ENCODE measurements at regions not wholly inside any gene's neighbourhood (a gene's known extent, or its start where the extent isn't known, plus 50 kb on each side); places are given as distances from the start of the nearest gene placed in this dataset.

GRCh38 chr1:235917267-235917811, 50.6 kb upstream of the LYST start (continued):
- TF ChIP-seq ZNF280C (tag by site-specific recombination; IDR thresholded peaks at IDR 0.05) (no peak), ZNF416 (tag by site-specific recombination; IDR thresholded peaks at IDR 0.05) (no peak), ZNF549 (tag by site-specific recombination; IDR thresholded peaks at IDR 0.05) (no peak), ZNF341 (tag by site-specific recombination; IDR thresholded peaks at IDR 0.05; ENCODE audit: low read depth) (no peak), ZNF660 (tag by site-specific recombination; IDR thresholded peaks at IDR 0.05) (peak; percentile 99), ZNF214 (tag by site-specific recombination; IDR thresholded peaks at IDR 0.05; ENCODE audit: borderline replicate concordance) (no peak), ZNF391 (tag by site-specific recombination; IDR thresholded peaks at IDR 0.05; ENCODE audit: borderline replicate concordance, low read depth) (no peak), ZFHX2 (tag by site-specific recombination; conservative IDR thresholded peaks at IDR 0.05) (no peak), ZNF146 (tag by site-specific recombination; IDR thresholded peaks at IDR 0.05) (no peak), BCL6B (tag by site-specific recombination; IDR thresholded peaks at IDR 0.05) (no peak), ZNF580 (tag by site-specific recombination; IDR thresholded peaks at IDR 0.05) (peak; percentile 20; the same call in 1 of the 2 replicates), SP7 (tag by site-specific recombination; IDR thresholded peaks at IDR 0.05) (peak; percentile 94), ZNF843 (tag by site-specific recombination; IDR thresholded peaks at IDR 0.05) (peak; percentile 80), MEIS1 (CRISPR knock-in tag; IDR thresholded peaks at IDR 0.05; ENCODE audit: borderline replicate concordance) (no peak), ZSCAN18 (tag by site-specific recombination; IDR thresholded peaks at IDR 0.05) (no peak), ZNF548 (tag by site-specific recombination; IDR thresholded peaks at IDR 0.05) (no peak), MZF1 (tag by site-specific recombination; IDR thresholded peaks at IDR 0.05; ENCODE audit: borderline replicate concordance) (no peak; the same call in 1 of the 2 replicates), ZNF76 (tag by site-specific recombination; IDR thresholded peaks at IDR 0.05; ENCODE audit: borderline replicate concordance, low read depth) (no peak), ZBTB1 (tag by site-specific recombination; IDR thresholded peaks at IDR 0.05) (no peak), ZNF768 (tag by site-specific recombination; IDR thresholded peaks at IDR 0.05) (peak; percentile 99), ZXDB (tag by site-specific recombination; IDR thresholded peaks at IDR 0.05) (peak; percentile 88), ZBTB26 (tag by site-specific recombination; optimal IDR thresholded peaks at IDR 0.05) (no peak), PRDM1 (tag by site-specific recombination; IDR thresholded peaks at IDR 0.05) (no peak; the same call in 1 of the 2 replicates), RBAK (tag by site-specific recombination; IDR thresholded peaks at IDR 0.05) (no peak), INSM2 (tag by site-specific recombination; IDR thresholded peaks at IDR 0.05) (peak; percentile 98), ZNF10 (tag by site-specific recombination; IDR thresholded peaks at IDR 0.05) (peak; percentile 69), ZSCAN4 (tag by site-specific recombination; IDR thresholded peaks at IDR 0.05) (no peak), SALL2 (tag by site-specific recombination; IDR thresholded peaks at IDR 0.05; ENCODE audit: borderline replicate concordance) (no peak), ZNF133 (tag by site-specific recombination; IDR thresholded peaks at IDR 0.05) (no peak), ZBTB48 (tag by site-specific recombination; IDR thresholded peaks at IDR 0.05) (0 out of 2 replicates have a peak, but pooled peaks have one; percentile 14), EGR2 (tag by site-specific recombination; IDR thresholded peaks at IDR 0.05; ENCODE audit: low read depth) (no peak)
